ENCODE measurements at regions not wholly inside any gene's neighbourhood (a gene's known extent, or its start where the extent isn't known, plus 50 kb on each side); places are given as distances from the start of the nearest gene placed in this dataset.

DNA sequence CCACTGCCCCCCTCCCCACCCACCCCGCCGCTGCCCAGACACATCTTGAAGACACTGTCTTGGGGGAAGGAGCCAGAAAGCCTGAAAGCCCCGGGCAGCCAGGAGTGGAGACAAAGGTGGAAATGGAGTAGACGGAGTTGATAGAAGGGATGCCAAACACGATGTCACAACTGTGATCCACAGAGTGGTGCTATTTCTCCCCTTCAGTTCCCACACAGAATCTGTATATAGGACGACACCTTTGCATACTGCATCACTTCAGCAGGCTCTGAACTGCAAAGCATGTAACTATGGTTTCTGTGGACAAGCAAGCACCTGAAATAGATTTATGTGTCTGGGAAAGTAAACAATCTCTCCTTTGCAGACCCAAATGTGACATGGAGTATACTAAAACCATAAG lies 56.4 kb upstream of the F13A1 start:
- no peak for DNase-seq

DNA sequence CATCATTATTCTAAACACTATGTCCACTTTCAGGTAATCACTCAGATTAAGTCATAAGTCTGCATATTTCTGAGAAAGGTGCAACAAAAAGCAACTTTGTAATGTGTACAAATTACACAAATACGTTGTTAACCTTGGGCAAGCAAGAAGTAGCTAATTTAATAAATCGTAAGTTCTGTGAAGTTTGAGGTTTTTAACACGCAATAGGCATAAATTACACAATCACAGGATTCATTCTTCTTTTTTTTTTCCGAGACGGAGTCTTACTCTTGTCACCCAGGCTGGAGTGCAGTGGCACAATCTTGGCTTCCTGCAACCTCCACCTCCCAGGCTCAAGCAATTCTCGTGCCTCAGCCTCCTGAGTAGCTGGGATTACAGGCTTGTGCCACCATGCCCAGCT lies 57.2 kb upstream of the F13A1 start:
- no peak for DNase-seq

DNA sequence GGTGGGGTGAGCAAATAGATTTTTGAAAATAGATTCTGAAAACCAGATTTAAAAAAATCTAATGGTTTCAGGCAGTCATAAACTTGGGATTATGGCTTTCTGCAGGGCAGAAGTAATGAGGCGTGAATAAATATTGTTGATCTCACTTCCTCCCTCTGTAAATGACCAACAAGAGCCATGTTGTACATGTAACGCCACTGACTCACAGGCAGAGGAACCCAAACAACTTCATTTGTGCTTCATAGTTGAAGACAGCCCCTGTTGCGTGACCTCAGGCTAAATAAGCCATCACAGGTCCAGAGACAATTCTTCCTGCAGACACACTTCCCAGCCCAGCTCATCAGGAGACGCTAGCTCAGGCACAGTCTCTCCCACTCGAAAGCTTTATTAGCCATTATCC lies 59.1 kb upstream of the F13A1 start:
- no peak for DNase-seq

DNA sequence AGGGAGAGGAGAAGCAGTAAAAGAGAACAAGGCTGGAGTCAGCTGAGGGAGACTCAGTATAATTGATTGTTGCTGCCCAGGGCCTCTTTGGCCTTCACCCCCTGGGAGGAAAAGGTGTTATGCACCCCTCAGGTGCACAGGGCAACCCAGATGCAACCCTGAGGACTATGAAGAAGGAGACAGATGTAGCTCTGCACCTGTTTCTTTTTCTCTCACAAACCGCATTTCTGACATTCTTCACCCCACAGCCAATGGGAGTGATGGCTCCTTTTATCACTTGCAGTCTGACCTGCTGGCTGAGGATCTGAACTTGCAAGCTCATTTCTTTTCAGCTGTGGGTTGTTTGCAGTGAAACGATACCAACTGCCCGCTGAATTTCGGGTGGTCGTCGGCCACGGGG lies 64.1 kb upstream of the F13A1 start:
- DNase-seq = no peak

DNA sequence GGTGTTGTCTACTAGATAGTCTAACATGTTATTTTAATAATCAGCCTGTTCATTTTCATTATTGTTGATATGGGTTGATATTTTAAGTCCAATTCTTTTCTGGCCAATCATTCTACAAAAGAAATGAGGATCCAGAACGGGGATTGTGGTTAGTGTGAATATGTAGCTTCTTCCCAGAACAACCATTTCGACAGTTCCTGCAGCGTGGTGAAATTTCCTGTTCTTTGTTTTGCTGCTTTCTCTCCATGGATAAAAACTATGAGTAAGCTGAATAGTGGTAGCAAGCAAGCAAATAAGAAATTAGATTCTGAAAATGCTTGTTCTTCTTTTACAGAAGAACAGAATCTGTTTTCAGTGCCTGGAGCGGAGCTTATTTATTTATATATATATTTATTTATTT lies 65.5 kb upstream of the F13A1 start:
- no peak for DNase-seq

DNA sequence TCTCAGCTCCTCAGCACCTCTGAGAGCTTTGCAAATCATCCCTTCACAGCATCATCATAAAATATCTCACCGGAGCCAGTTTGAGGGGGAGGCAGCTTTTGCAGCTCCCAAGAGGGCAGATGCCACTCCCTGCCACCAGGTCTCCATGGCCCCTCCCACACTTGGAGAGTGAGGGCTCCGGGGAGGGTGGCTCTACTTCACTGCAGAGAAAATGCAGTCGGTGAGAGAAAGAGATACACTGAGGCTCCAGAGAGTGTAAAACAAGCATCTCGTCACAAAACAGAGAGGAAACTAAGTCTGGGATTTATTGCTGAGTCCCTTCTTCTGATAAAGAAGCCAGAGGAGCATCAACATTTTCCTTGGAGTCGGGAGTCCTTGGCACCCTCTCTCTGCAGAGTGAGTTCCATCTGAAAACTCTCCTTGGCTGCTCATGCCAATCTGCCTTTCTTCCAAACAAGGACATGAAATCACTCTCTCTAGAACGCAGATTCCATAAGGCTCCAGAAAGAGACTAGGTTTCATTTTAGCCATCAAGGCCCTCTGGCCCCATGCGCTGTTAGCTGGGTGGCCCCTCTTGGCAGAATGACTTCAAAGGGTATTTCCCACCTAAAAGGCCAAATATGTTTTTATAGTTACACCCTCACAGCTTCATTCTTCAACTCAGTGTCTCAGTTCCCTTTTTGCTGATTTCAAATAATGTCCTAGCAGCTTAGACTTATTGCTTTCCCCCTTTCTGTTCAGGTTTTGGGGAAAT lies 70.6 kb upstream of the F13A1 start:
- DNase-seq = peak; percentile 14

DNA sequence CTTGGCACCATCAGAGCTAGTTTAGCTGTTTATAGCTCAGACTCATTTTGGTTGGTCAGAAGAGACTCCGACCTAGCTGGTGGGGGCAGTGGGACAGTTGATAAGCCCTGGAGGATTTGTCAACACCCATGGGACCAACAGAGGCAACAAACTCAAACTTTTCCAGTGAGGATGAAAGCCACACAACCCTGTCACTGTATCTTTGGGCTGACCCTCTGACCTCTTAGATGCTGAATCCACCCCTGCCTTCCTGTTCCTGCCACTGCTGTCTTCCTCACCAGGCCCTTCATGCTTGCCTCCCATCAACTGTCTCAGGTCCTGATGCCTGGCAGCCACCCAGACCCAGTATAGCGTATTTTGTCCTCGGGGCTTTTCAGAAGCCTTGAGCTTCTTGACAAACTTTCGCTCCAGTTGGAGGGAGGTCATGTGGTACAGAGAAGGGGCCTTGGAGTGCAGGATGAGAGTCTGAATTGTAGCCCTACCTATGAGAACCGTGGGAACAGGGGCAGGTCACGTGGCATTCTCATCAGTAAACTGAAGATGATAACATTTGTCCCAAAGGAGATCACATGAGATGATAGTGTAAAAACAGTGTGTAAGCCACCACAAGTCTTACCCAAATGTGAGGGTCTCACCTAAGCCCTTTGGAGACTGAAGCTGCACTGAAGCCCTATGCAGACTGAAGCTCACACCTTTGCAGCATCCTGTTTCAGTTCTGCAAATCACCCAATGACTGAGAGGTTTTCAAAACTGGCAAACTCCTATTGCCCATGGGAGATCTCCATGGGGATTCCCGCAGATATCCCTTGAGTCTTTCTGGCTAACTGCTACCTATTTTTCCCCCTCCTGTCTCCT lies 72.0 kb upstream of the F13A1 start:
- DNase-seq = no peak

DNA sequence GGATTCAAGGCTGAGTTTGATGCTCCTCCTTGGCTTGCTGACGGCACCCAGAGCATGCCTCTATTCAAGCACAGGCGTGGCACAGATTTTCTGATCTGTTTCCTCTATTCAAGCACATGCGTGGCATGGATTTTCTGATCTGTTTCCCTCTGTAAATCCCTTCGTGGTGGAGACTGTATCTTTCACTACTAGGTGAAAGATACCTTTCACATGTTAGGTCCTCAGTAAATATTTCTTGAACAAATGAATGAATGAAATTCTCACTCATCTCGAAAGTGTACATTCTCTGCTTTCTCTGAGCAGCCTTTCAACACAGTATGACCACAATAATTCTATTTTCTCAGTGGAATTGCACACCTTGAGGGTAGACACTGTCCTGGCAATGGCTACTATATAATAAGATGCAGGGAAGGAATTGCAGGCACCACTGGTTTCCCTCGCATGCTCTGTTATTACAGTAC lies 72.6 kb upstream of the F13A1 start:
- no peak for DNase-seq

DNA sequence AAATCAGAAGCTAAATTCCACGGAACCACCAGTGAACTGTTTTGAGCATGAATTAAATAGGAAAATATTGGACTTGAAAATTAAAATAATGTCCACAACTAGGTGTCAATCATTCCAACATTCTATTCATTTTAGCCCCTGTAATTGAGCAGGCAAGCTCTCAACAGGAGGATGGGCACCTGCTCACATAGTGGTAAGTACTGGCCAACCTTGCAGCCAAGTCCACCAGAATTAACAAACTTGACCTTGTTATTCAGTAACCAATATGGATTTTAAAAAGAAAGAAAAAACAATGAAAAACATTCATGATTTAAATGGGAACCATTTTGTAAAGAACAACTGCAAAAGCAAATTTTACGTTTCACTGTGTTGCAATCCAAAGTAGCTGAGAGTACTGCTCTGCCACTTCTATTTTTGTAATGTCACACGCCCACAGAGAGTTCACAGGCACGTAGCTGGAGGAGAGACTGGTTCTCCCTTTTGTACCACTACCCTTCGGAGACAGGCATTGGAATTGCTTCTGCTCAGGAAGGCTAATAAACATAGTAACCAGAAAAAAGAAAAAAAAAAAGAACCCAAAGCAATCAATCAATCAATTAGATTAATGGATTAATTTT lies 75.2 kb upstream of the F13A1 start:
- DNase-seq = no peak

DNA sequence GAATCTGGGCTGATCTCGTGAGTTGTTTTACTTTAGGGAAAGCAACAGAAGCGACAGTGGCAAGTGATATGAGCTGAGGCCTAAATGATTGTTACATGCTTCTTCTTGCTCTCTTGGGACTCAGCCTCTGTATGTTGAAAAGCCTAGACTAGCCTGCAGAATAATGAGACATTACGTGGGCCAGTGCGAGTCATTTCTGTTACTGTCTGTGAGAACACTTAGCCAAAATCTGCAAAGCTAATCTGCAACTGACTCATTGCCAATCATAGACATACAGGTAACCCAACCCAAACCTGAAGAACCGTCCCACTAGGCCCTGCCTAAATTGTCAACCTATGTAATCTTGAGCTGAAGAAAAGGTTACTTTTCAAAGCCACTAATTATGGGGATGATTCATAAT lies 77.4 kb upstream of the F13A1 start:
- no peak for DNase-seq

DNA sequence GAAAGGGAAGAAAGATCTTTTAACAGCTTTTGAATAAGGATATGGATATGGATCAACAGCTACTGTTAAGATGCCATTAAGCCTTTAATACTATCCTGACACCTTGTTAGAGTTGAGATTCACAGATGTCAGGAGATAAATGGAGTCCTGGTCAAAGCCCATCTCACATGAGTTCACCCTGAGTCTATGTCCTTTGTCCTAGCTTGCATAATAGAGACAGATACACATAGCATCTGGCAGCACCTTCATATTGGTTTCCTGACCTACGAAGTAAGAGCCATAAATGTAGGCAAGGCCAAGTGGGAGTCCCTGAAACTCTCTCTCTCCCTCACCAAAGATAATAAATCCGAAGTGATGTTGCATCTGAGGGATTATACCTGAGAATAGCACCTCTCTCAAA lies 79.1 kb upstream of the F13A1 start:
- no peak for DNase-seq

DNA sequence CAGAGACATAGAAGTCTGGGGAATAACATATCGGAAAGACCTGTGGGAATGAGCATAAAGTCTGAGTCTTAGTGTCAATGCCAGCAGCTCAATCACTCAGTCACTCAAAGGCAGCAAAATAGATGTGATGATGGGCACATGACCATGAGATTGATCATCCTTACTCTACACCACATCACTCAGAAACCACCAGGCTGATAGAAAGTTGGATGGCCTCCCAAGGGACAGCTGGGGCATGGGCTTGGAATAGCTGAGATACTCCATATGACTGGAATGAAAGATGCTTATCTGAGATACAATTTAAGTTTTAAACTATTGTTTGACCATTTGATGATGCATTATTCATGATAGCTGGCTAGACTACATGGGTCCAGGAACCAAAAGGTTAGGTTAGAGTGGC lies 80.9 kb upstream of the F13A1 start:
- DNase-seq = no peak

DNA sequence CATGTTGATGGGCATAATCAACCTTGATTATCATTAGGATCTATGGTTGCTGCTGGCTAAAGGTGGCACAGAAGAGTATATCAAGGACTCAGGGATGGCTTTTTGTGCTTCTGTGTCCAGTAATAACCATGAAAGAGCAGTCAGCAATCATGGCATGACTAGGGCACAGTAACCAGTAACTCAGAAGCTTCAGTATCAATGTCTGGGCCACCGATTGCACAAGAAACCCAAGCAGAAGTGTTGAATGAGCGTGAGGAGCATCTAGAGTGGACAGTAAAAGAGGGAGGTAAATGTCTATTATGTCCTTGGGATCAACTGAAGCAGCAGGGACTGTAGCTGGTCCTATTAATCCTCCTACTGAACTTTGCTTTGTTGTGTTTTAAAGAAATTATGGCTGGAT lies 81.5 kb upstream of the F13A1 start:
- DNase-seq = no peak

DNA sequence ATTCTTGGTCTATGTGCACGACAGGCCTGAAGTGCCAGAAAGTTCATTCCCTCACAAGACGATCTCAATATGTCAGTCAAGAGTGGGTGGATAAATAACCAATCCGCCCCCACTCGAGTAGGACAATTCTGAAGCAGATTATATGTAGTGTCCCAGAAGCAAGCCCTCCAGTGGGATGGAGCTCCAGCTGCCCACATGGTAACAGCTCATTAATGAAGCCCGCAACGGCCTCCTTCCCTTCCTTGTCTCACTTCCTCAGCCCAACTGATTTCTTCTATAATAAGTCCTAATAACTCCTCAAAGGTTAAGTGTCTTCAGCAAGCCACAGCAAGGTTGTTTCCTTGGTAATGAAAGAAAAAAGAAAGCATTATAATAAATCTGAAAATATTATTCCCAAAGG lies 82.1 kb upstream of the F13A1 start:
- no peak for DNase-seq

DNA sequence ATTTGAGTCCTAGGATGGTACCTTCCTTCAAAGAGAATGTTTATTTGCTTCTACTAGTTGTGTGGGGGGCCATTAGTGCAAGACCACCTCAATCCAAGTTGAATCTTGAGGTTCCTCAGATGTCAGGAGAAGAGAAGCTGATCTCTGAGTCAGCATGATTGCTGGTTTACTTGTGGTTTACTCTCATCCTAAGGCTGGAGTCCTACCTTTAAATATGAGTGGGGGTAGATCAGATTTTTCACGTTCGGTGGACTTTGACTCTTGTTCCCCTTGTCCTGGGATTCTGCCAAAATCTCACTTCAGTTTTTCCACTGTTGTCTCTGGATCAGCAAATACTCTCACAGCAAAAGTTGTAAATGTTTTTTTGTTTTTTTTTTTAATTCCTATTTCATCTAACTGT lies 84.6 kb upstream of the F13A1 start:
- DNase-seq = no peak

DNA sequence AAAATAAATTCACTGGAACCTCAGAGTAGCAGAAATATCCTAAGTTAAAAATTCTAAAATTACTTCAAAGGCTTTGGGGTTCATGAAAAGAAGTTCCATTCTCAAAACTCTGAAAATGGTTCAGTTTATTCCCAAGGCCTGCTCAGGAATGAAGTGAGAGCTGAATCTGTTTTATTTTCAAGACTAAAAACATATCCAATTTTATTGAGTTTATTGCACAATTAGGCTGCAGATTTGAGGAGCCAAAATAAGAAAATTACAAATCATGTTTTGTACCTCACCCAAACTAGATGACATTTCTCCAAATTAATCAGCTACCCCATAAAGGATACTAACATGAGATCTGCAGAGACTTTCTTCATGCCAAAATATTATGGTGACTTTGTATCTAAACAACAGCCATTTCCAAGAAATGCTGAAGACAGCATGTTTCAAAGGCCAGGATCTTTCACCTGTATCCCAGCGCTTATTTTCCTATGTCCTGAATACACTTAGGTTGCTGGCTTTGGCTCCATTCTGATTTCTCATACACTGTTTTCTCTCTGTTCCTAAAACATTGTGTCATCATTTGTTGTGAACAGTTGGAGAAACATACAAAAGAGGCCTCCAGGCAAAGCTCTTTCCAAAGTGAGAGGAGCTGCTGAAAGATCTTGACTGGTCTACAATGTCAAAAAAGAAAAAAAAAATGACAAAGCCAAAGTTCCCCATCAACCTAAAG lies 85.7 kb upstream of the F13A1 start:
- DNase-seq = no peak

DNA sequence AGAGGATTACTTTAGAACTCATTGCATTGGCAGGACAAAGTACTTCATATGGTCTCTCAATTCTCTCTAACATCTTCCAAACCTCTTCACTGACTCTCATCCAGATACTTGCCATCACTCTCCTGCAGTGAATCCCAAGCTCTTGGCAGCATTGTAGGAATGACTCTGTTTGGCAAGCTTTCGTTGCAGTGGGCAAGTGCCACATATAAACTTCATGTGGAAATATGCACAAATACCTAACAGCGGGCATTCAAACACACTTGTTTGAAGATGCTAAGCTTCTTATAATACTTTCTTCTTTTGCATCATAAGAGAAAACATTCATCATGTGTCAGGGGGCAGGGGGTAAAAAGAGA lies 86.2 kb upstream of the F13A1 start:
- DNase-seq = no peak

DNA sequence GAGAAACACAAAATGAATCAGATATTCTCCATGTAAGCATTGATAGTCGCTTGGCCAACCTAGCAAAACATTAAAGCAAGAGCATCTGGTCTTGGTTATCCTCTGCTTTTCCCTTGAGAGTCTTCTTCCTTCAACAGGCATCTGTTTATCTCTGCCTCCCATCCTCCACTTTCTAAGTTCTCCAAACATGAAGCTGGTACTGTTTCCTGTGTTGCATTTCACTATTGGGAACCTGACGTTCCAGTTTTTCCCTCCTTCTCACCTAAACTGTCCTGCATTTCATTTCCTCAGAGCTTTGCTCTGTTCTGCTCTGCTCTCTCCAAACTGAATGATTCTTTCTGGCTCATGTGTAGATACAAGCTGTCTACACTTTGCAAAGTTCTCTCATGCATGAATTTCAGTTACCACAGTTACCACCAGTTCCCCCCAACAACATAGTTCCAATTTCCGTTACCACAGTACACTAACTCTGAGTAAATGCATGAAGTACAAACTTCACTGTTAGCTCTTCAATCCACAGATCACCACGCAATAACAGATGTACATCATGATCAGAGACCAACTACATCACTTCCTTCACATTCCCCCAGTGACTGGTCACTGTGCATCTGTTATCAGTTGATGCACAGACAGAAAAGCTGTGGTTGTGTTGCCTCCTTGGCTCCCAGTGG lies 86.7 kb upstream of the F13A1 start:
- no peak for DNase-seq

DNA sequence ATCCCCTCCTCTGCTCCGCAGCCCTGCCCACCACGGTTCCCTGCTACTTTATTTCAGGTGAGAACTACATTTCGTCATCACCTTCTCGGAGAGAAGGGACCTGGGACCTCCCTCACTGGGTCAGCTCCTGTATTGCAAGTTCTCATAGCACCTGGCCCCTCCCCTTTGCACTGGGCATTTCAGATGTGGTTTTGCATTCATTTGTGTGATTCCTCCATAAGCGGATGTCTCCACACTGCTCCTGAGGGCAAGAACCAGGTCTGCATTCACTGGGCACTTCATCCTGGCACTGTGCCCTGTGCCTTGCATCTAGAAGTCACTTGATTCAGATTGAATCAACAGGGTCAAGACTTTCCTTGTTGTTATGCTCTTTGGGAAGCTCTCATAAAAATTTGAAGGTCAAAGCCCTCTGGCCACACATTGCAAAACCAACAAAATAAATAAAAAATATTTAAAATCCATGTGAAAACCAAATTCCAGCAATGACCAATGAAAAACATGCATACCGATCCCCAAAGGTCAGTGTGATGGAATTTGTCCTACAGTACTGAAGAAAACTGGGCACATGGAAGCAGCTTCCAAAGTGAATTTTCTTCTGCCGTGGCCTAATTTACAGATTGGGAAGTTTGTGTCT lies 89.1 kb upstream of the F13A1 start:
- no peak for DNase-seq

DNA sequence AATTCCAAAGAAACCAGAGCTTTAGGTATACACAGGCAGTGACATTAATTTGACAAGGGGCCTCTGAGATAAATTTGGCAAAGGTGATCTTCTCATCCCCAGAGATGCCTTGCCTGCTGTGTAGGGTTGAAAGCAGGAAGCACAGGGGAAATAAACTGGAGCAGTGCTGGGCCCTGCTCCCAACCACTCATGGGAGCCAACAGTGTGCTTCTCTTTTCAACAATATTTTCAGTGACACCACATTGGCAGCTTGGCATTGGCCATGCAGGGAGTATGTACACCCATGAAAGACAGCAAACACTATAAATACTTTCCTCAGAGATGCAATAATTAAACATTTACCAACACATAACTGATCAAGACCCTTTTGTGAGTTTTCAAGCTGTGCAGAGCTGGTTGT lies 90.7 kb upstream of the F13A1 start:
- no peak for DNase-seq

DNA sequence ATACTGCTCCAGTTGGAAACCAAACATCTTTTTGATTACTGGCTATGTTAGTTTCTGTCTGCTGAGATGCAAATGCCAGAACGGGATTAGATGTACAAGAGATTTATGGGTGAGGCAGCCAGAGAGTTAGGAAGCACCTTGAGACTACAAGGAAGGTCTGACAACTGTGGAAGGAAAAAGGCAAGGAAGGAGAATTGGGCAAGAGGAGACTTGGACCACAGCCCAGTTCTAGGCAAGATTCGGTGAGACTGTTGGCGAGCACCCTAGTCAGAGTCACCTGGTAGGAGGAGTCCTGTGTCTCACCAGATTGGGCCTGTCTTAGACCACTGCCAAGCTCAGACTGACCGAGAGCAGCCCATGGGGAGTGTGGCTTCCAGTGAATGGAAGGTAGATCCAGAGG lies 91.8 kb upstream of the F13A1 start:
- no peak for DNase-seq

DNA sequence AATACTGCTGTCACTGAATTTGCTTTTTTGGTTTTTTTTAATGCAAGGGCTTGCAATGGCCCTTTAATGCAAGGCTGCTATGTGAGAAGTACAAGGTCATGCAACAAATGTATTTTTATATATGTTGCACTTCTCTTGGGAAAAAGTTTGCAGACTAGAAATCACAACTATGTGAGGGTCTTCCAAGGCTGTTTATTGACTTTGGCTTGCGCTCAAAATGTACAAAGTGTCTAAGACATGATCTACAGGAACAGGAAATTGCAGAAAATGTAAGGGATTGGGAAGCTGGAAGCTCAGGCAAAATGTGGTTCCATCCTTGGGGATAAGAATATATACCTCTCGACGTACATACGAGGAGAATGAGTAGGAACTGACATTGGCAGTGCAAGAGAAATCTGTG lies 92.2 kb upstream of the F13A1 start:
- no peak for DNase-seq
